Fibroblast of upper back skin (primary cell): ENCODE measurements at regions not wholly inside any gene's neighbourhood (a gene's known extent, or its start where the extent isn't known, plus 50 kb on each side); places are given as distances from the start of the nearest gene placed in this dataset.
"Not testable (repeated sequence)": the region's sequence is repeated elsewhere in the genome, so short reads cannot be mapped to it uniquely, and the experiment has no call there.

Source experiments
- DNase-seq: peaks from one replicate; pipeline ENCODE4 v3.0.0-alpha.2; 2013

GRCh38 chr6:98343797-98344196 lies 490.6 kb upstream of the POU3F2 start:
- DNase-seq, result no peak

- no peak for DNase-seq
These were observed 482.0 kb upstream of the POU3F2 start for GRCh38 chr6:98352348-98352747.

GRCh38 chr6:98358173-98358572 lies 476.2 kb upstream of the POU3F2 start:
- DNase-seq, result no peak

DNA sequence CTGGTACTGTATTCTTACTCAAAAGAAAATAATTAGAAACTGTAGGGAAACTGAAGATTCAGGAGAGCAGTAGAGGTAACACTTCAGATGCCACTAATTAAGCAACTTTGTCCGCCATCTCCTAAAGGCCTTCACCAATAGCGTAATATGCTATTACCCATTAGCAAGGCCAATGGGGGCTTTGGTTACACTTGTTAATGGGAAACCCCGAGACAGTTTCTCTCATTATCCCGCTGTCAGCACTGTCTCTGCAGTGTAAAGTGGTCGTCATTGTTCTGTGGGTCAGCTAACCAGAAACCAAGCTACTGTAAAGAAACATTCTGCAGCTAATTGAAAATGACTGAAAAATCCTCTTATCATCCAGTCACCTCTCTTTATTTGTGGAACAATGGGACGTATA lies 468.0 kb upstream of the POU3F2 start:
- no peak for DNase-seq

DNA sequence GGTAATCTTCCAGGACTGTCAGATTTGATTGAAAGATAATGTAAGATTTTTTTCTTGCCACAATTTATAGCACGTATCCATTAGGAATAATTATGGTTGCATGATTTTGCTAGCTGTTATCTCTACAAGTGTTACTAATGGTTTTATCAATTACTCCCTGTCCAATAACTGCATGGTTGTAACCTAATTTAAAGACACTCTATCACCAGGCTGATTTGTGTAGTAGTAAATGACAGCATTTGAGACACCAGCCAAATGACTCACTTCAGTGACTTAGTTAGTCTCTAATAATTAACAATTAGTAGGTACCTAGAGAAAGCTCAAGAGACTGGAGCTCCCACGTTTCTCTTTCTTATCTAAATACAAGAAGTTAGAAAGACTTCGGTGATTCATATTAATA lies 453.8 kb upstream of the POU3F2 start:
- DNase-seq, result no peak

DNA sequence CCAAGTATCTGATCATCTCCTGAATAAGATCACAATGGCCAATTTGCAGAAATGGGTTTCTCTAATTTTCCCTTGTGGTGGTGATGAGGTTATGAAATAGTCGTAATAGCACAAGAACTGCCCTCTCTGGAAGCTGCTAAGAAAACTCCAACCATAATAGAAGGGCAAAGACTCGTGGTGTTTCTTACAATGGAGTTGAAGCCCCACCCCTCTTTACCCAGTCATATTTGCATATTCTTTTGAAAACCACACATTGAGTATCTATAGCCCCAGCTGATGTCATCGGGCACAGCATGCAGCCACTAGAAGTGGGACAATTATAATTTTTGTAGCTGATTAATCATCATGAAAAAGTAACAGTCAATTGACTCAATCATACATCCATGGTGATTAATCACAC lies 452.1 kb upstream of the POU3F2 start:
- DNase-seq, result no peak

DNA sequence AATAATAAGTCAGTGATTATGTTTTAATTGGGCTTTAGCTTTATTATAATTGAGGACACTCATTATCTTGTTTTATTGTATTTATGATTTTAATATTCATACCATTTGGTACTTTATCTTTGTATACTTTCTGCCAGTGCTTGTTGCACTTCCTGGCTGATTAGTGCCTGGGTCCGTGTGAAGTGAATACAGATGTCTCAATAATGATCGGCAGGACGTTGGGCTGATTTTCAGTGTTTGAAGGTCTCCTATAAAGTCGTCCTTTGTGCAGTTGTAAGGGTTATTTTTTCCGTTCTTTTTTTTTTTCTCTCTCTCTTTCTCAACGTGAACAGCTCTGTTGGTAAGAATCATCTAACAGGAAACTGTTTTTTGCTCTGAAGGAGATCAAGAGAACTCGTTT lies 450.0 kb upstream of the POU3F2 start:
- no peak for DNase-seq

DNA sequence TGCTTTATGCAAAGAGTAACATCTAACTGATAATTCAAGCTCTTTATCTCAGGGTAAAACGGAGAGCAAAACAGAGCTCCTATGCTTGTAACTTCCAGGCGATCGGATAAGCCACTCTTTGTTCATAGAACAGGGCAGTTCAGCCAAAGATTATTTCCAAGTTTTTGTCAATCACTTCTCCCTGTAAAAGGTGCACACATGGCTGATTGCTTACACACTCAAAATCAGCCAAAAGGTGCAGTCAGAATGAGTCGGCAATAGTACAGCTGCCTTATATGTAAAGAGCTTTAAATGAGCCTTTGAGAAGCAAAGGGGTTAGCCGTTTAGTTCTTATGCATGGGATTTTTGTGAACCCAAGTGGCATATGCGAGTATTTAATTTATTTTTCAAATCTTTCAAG lies 449.6 kb upstream of the POU3F2 start:
- no peak for DNase-seq

DNA sequence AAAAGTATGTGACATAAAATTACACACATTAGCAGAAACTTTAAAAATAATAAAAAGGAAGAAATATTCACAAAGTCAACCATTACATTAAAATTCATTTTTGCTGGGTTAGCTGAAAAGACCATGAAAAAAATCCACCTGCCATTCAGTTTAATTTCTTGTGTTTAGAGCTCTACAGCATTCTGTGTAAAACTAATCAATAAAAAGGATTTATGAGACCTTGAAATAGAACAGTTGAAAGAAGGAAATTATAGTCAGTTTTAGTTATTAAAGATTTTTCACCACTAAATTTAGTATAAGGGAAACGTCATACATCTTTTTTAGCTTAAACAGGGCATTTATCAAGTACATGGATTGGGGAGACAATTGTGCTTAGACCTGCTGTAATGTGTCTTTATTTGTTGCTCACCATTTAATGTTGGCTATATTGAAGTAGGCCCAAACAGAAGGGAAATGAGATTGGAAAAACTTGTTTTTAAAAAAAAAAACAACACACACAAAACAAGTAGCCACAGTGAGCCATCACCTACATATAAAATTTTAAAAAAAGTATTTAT lies 438.7 kb upstream of the POU3F2 start:
- no peak for DNase-seq

DNA sequence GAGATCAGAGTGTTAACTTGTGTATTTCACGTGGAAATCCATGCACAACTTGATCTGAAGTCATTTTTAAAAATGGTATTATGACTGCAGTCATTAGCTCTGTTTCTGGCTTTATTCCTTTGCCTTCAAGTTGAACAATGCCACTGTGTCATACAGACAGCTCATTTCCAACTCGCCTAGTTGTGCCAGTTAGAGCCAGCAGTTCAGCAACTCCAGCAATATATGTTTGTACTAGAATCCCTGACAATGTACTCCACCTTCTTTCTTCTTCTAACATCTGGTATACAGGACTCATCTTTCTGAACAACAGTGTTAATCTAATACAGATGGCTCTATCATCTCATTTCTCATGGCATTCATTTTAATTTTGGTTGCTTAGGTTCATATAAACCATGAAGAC lies 418.3 kb upstream of the POU3F2 start:
- DNase-seq, result no peak

- DNase-seq, result not testable (repeated sequence)
These were observed 417.7 kb upstream of the POU3F2 start for GRCh38 chr6:98416497-98417158.

GRCh38 chr6:98433325-98434056 lies 400.9 kb upstream of the POU3F2 start:
- no peak for DNase-seq

GRCh38 chr6:98443633-98444032 lies 390.7 kb upstream of the POU3F2 start:
- DNase-seq, result no peak

GRCh38 chr6:98452685-98453084 lies 381.7 kb upstream of the POU3F2 start:
- no peak for DNase-seq

GRCh38 chr6:98454809-98455322 lies 379.5 kb upstream of the POU3F2 start:
- DNase-seq, result no peak

DNA sequence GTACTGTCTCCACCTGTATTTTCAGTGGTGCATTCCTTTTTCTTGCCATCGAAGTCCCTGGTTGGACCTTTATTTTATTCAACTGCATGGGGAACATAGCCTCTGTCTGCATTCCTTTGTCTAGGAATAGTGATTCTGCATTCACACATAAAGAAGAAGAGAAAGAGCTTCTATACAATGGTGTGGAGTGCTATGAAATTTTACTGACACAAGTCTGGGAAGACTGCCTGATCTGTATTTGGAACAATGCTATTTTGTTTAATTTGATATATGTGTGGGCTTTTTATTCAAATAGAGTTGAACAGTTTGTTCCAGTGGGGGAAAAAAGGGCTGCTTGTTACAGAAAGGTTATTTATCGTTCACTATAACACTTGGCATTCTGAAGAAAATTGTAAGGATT lies 375.7 kb upstream of the POU3F2 start:
- DNase-seq, result no peak

- no peak for DNase-seq
These were observed 371.1 kb upstream of the POU3F2 start for GRCh38 chr6:98463038-98464000.

GRCh38 chr6:98467091-98467490 lies 367.3 kb upstream of the POU3F2 start:
- no peak for DNase-seq

- DNase-seq, result no peak
These were observed 366.5 kb upstream of the POU3F2 start for GRCh38 chr6:98467902-98468301.

DNA sequence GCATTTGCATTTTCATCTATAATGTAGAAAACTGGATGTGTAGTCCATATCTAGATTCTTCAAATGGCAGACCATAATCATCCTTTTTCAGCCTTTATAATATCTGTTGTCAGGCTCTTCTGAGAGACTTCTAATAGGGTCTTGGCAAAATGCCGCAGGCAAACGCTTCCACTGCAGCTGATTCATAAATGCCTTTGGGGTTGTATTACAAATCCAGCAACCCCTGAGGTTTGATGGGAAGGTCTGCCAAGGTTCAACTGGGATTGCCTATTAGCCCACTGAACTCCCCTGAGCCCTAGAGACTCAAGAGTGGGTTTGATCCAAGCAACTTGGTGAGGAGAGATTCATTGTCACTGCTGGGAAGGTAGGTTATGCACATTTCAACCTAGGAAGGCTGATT lies 365.2 kb upstream of the POU3F2 start:
- DNase-seq, result no peak

DNA sequence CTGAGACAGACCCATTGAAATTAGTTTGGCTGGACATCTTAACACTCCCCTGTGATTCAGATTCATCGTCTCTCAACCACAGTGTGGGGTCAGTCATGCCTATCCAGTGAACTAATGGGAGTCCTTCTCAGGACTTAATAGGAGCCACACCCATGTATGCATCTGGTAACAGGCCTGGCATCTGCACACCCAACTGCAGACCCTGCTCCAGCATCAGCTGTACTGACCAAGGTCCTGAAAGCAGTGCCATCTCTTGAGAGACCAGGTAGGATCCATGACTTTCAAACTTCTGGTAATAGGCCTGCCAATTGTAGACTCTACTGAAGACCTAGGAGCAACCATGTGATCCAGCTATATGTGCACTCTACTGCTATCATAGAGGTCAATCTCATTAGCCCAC lies 363.6 kb upstream of the POU3F2 start:
- no peak for DNase-seq

DNA sequence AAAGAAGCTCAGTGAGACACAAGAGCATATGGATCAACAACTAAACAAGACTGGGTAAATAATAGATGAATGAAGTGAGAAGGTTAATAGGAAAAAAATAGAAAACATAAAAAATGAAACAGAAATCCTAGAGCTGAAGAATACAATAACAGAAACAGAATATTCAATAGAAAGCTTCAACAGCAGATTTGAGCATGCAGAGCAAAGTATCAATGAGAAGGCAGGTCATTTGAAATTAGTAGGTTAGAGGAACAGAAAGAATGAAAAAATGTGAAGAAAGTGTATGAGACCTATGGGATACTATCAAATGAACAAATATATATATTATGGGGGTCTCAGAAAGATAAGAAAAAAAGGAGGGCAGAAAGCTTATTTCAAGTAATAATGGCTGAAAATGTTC lies 362.9 kb upstream of the POU3F2 start:
- no peak for DNase-seq

DNA sequence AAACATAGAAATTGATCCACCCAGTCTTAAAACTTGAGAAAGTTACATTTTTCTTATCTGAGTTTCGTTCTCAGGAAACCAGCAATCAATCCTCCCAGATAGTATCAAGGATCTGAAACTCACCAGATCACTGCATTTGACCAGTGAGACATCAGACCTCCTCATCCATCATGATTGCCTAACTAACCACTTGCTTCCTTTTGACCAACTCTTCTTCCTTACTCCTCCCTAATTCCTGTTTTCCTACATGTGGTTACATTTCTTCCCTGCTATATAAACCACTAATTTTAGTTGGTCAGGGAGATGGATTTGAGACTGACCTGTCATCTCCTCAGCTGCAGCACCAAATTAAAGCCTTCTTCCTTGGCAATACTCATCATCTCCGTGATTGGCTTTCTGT lies 357.1 kb upstream of the POU3F2 start:
- no peak for DNase-seq
